HCT116 (cell line): ENCODE measurements at regions not wholly inside any gene's neighbourhood (a gene's known extent, or its start where the extent isn't known, plus 50 kb on each side); places are given as distances from the start of the nearest gene placed in this dataset.

ENCODE experiments used
- ATAC-seq: fragments of 200-7000 bp; cut with Tn5 transposase; 2 replicates; pipeline ENCODE4 v1.9.1; 2020; ENCODE audit warnings: mild to moderate bottlenecking, moderate library complexity
- BruUV-seq: library from RNA; stranded (reverse); fragments of 400-500 nt; replicated peaks from 2 replicates; lab custom pipeline; 2021; lab: Mats Ljungman, UMichigan
- CTCF ChIA-PET: fragments of 300-600 bp; sonication (Branson Sonifier 250); formaldehyde crosslinking; loops from one replicate; lab custom pipeline; 2021; ENCODE audit warnings: antibody characterized with exemption; lab: Charles Lee
- POLR2A ChIA-PET: fragments of 300-600, 350-600 bp; sonication (Branson Sonifier 250); formaldehyde crosslinking; loops from one replicate; lab custom pipeline; 2021; ENCODE audit warnings: antibody characterized with exemption; lab: Charles Lee
- RAD21 ChIA-PET, 2 experiments: fragments of 300-600 bp; sonication (Branson Sonifier 250); formaldehyde crosslinking; loops; one replicate each; lab custom pipeline; 2023; ENCODE audit warnings: low total read pairs in 2 of 2; ENCODE audit not compliant: uncharacterized antibody in 2 of 2, unreplicated experiment in 2 of 2, low non-redundant PET in 1 of 2; lab: Charles Lee
- DNase-seq: peaks from one replicate; pipeline ENCODE4 v3.0.0-alpha.2; 2010; ENCODE audit warnings: low read depth, low spot score
- H2AFZ ChIP-seq: fragments of 200-600 bp; shearing (Covaris generic), sonication (generic); 2 replicates; pipeline ENCODE4 v1.6.1; 2017; ENCODE audit warnings: low read depth, mixed run types, mixed read lengths, antibody characterized with exemption, low read length; ENCODE audit not compliant: poor library complexity, severe bottlenecking
- H3K27ac ChIP-seq: 2 replicates; pipeline ENCODE4 v1.5.1; 2012; ENCODE audit warnings: low read depth, low read length
- H3K27me3 ChIP-seq: fragments of 200-600 bp; sonication (generic); 2 replicates; pipeline ENCODE4 v1.6.1; 2016; ENCODE audit warnings: mixed run types, low read length, mixed read lengths; ENCODE audit not compliant: insufficient read depth
- H3K36me3 ChIP-seq, 2 experiments: fragments of 200-500 bp in 1 of 2; fragments of 200-600 bp in 1 of 2; sonication (Bioruptor generic) in 1 of 2; sonication (generic) in 1 of 2; 2 replicates each; pipeline versions ENCODE4 v1.5.1 to v1.6.1; 2014 to 2016; ENCODE audit warnings: low read length in 2 of 2, inconsistent platforms in 1 of 2, mixed read lengths in 1 of 2, mixed run types in 1 of 2; ENCODE audit not compliant: insufficient read depth in 2 of 2, control insufficient read depth in 1 of 2
- H3K4me1 ChIP-seq, 2 experiments: fragments of 200-600 bp in 1 of 2; sonication (generic) in 1 of 2; 2 replicates each; pipeline versions ENCODE4 v1.5.1 to v1.6.1; 2012 to 2017; ENCODE audit warnings: low read length in 2 of 2, inconsistent platforms in 1 of 2, mild to moderate bottlenecking in 1 of 2, mixed read lengths in 1 of 2, mixed run types in 1 of 2, moderate library complexity in 1 of 2; ENCODE audit not compliant: insufficient read depth in 2 of 2, control insufficient read depth in 1 of 2
- H3K4me2 ChIP-seq: fragments of 200-600 bp; sonication (generic); 2 replicates; pipeline ENCODE4 v1.6.1; 2017; ENCODE audit warnings: mixed run types, low read length, mixed read lengths
- H3K4me3 ChIP-seq, 2 experiments: fragments of 200-600 bp in 1 of 2; sonication (generic) in 1 of 2; replicated peaks in 1 of 2; 2 replicates each; pipeline ENCODE4 v1.5.1; 2011 to 2016; ENCODE audit warnings: low read length in 2 of 2, control low read depth in 1 of 2, low read depth in 1 of 2, mild to moderate bottlenecking in 1 of 2, mixed read lengths in 1 of 2, mixed run types in 1 of 2
- H3K79me2 ChIP-seq: fragments of 200-600 bp; sonication (generic); 2 replicates; pipeline ENCODE4 v1.6.1; 2017; ENCODE audit warnings: mild to moderate bottlenecking, mixed run types, low read length, moderate library complexity, mixed read lengths; ENCODE audit not compliant: insufficient read depth
- H3K9ac ChIP-seq: fragments of 200-600 bp; sonication (generic); 2 replicates; pipeline ENCODE4 v1.6.1; 2016; ENCODE audit warnings: low read length, mixed read lengths
- H3K9me2 ChIP-seq: fragments of 200-600 bp; sonication (generic), shearing (Covaris generic); 2 replicates; pipeline ENCODE4 v1.6.1; 2017; ENCODE audit warnings: mixed run types, mild to moderate bottlenecking, moderate library complexity; ENCODE audit not compliant: insufficient read depth
- H3K9me3 ChIP-seq, 2 experiments: fragments of 200-500 bp in 1 of 2; fragments of 200-600 bp in 1 of 2; sonication (Bioruptor generic) in 1 of 2; sonication (generic) in 1 of 2; 2 replicates each; pipeline ENCODE4 v1.6.1; 2014 to 2017; ENCODE audit warnings: low read length in 2 of 2, mixed read lengths in 2 of 2, inconsistent platforms in 1 of 2, low read depth in 1 of 2, mild to moderate bottlenecking in 1 of 2, mixed run types in 1 of 2, moderate library complexity in 1 of 2; ENCODE audit not compliant: control insufficient read depth in 1 of 2, insufficient read depth in 1 of 2
- H4K20me1 ChIP-seq: fragments of 200-600 bp; sonication (generic), shearing (Covaris generic); 2 replicates; pipeline ENCODE4 v1.6.1; 2017; ENCODE audit warnings: mixed run types, mild to moderate bottlenecking, moderate library complexity; ENCODE audit not compliant: insufficient read depth
- EGR1 ChIP-seq: IDR thresholded peaks from 2 replicates; pipeline ENCODE4 v1.6.1; 2012; ENCODE audit warnings: low read depth
- FOSL1 ChIP-seq: IDR thresholded peaks from 2 replicates; pipeline ENCODE4 v1.6.1; 2012; ENCODE audit warnings: low read depth
- POLR2AphosphoS5 ChIP-seq: IDR thresholded peaks from 2 replicates; pipeline ENCODE4 v1.6.1; 2011; ENCODE audit warnings: mild to moderate bottlenecking, low read depth, low read length, moderate library complexity
- RAD21 ChIP-seq: IDR thresholded peaks from 2 replicates; pipeline ENCODE4 v1.6.1; 2012; ENCODE audit warnings: low read depth, mild to moderate bottlenecking
- SIN3A ChIP-seq: IDR thresholded peaks from 2 replicates; pipeline ENCODE4 v1.6.1; 2012; ENCODE audit warnings: low read depth
- SRF ChIP-seq: IDR thresholded peaks from 2 replicates; pipeline ENCODE4 v1.6.1; 2012; ENCODE audit warnings: low read depth
- TCF7L2 ChIP-seq: IDR thresholded peaks from 2 replicates; pipeline ENCODE4 v1.7.0; 2011; ENCODE audit warnings: borderline replicate concordance, inconsistent platforms; ENCODE audit not compliant: insufficient read depth, insufficient read length; ENCODE audit errors: extremely low read depth
- YY1 ChIP-seq: IDR thresholded peaks from 2 replicates; pipeline ENCODE4 v1.6.1; 2011; ENCODE audit warnings: low read length, low read depth, moderate library complexity, mild to moderate bottlenecking; ENCODE audit not compliant: insufficient replicate concordance; ENCODE audit errors: extremely low read depth
- ZBTB33 ChIP-seq: IDR thresholded peaks from 2 replicates; pipeline ENCODE4 v1.6.1; 2011; ENCODE audit warnings: mild to moderate bottlenecking, low read length, moderate library complexity; ENCODE audit not compliant: insufficient replicate concordance; ENCODE audit errors: extremely low read depth
- ZFX ChIP-seq: fragments of 450-650 bp; IDR thresholded peaks from 2 replicates; pipeline ENCODE4 v1.6.1; 2017
- intact Hi-C: fragments of 100-400 bp; cut with micrococcal nuclease; formaldehyde crosslinking; loops from 2 replicates; pipeline ENCODE4 v1.10.0; 2022
- TF ChIP-seq, protein P1 (sequence below): IDR thresholded peaks from 2 replicates; pipeline ENCODE4 v1.6.1; 2012
- TF ChIP-seq, protein P2 (sequence below), 3 experiments: fragments of 200-600 bp in 1 of 3; sonication (generic) in 1 of 3; IDR thresholded peaks in 2 of 3; conservative IDR thresholded peaks in 1 of 3; 2 replicates each; pipeline ENCODE4 v1.5.1; 2012 to 2017; ENCODE audit warnings: low read depth in 2 of 3, low read length in 2 of 3, antibody characterized with exemption in 1 of 3, borderline replicate concordance in 1 of 3, control low read depth in 1 of 3, mild to moderate bottlenecking in 1 of 3, mixed read lengths in 1 of 3, mixed run types in 1 of 3, moderate library complexity in 1 of 3; ENCODE audit not compliant: insufficient read depth in 1 of 3

DNA sequence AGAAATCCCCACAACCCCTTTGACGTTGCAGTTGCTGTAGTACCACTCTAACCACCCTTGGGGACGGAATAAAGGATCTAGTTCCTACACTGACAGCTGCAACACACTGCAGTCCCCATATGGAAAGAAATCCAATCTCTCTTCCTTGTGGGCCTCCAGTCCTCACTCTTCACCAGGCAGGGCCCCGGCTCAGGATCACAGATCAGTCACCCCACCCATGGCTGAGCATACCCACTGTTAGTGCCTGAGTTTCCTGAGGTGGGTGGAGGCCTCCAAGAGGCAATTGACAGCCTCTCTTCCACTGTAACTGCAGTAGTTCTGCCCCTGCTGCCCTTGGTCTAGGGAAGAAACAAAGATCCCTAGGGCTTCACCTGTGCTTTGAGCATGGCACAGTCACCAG is 670.0 kb upstream of the CDH2 start:
- DNase-seq, result no peak
- no peak for ATAC-seq
- BruUV-seq, result no TSS peak
- intact Hi-C loops, result no loop called here
- Histone ChIP-seq H3K27me3 (no peaks in the 10 kb centered on the region), H4K20me1 (no peaks in the 10 kb centered on the region), H3K27ac (no peak overlapping the region), H3K4me3 (no peak overlapping the region), H2AFZ (no peak overlapping the region), H3K9ac (no peak overlapping the region), H3K4me2 (no peak overlapping the region), H3K9me3 (no peaks in the 10 kb centered on the region; a peak in 1 of 4 replicates), H3K36me3 (no peaks in the 10 kb centered on the region), H3K4me1 (no peaks in the 10 kb centered on the region), H3K79me2 (no peaks in the 10 kb centered on the region), H3K9me2 (no peaks in the 10 kb centered on the region)
- TF ChIP-seq ZBTB33 (no peak), SIN3A (no peak), YY1 (no peak), POLR2AphosphoS5 (no peak), SRF (no peak), FOSL1 (no peak), EGR1 (no peak), ZFX (no peak), TCF7L2 (no peak), RAD21 (no peak)
- TF ChIP-seq, protein P1, sequence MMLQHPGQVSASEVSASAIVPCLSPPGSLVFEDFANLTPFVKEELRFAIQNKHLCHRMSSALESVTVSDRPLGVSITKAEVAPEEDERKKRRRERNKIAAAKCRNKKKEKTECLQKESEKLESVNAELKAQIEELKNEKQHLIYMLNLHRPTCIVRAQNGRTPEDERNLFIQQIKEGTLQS, result no peak
- TF ChIP-seq, protein P2, sequence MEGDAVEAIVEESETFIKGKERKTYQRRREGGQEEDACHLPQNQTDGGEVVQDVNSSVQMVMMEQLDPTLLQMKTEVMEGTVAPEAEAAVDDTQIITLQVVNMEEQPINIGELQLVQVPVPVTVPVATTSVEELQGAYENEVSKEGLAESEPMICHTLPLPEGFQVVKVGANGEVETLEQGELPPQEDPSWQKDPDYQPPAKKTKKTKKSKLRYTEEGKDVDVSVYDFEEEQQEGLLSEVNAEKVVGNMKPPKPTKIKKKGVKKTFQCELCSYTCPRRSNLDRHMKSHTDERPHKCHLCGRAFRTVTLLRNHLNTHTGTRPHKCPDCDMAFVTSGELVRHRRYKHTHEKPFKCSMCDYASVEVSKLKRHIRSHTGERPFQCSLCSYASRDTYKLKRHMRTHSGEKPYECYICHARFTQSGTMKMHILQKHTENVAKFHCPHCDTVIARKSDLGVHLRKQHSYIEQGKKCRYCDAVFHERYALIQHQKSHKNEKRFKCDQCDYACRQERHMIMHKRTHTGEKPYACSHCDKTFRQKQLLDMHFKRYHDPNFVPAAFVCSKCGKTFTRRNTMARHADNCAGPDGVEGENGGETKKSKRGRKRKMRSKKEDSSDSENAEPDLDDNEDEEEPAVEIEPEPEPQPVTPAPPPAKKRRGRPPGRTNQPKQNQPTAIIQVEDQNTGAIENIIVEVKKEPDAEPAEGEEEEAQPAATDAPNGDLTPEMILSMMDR (IDR thresholded peaks at IDR 0.05 in 2 of 3, conservative IDR thresholded peaks at IDR 0.05 in 1 of 3; ENCODE audit: borderline replicate concordance in 1 of 3, insufficient read depth in 1 of 3, low read depth in 2 of 3, low read length in 2 of 3), result no peak
- CTCF ChIA-PET, result no interaction called here
- RAD21 ChIA-PET, result no interaction called here
- POLR2A ChIA-PET, result no interaction called here
